ENCODE measurements at regions not wholly inside any gene's neighbourhood (a gene's known extent, or its start where the extent isn't known, plus 50 kb on each side); places are given as distances from the start of the nearest gene placed in this dataset.

DNA sequence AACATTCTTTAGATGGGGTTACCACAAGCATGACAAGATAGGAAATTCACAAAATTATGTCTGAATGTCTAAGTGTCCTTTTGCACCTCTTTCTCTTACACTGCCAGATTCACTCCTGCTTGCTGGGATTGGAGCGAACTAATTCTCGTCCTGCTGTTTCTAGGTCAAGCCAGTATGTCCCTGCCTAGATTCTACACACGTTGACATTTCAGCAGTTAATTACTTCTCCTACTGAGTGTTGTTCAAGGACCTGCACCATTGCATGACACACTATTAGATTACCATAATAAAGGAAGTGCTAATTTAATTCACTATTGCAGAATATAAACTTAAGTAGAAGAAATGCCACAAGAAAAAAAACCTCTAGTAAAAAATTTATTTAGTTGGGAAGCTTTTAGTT is 1911.7 kb downstream of the PCDH7 start:
- H3K27me3 ChIP-seq, result no peaks in the 10 kb centered on the region
- intact Hi-C loops (cut with DNase I; ENCODE audit: low total_unique reads), result no loop called here
- H3K9me3 ChIP-seq, result no peaks in the 10 kb centered on the region
- H3K27ac ChIP-seq, result no peak overlapping the region
- no peak for DNase-seq (ENCODE audit: low spot score in 2 of 2)
- no peaks in the 10 kb centered on the region for H3K4me1 ChIP-seq
- no peaks in the 10 kb centered on the region for H3K36me3 ChIP-seq
- TF ChIP-seq POLR2A (IDR thresholded peaks at IDR 0.05) (no peak), POLR2AphosphoS5 (IDR thresholded peaks at IDR 0.05) (no peak)
- TF ChIP-seq, protein P1, sequence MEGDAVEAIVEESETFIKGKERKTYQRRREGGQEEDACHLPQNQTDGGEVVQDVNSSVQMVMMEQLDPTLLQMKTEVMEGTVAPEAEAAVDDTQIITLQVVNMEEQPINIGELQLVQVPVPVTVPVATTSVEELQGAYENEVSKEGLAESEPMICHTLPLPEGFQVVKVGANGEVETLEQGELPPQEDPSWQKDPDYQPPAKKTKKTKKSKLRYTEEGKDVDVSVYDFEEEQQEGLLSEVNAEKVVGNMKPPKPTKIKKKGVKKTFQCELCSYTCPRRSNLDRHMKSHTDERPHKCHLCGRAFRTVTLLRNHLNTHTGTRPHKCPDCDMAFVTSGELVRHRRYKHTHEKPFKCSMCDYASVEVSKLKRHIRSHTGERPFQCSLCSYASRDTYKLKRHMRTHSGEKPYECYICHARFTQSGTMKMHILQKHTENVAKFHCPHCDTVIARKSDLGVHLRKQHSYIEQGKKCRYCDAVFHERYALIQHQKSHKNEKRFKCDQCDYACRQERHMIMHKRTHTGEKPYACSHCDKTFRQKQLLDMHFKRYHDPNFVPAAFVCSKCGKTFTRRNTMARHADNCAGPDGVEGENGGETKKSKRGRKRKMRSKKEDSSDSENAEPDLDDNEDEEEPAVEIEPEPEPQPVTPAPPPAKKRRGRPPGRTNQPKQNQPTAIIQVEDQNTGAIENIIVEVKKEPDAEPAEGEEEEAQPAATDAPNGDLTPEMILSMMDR (IDR thresholded peaks at IDR 0.05), result no peak
- H3K4me3 ChIP-seq, result no peak overlapping the region

DNA sequence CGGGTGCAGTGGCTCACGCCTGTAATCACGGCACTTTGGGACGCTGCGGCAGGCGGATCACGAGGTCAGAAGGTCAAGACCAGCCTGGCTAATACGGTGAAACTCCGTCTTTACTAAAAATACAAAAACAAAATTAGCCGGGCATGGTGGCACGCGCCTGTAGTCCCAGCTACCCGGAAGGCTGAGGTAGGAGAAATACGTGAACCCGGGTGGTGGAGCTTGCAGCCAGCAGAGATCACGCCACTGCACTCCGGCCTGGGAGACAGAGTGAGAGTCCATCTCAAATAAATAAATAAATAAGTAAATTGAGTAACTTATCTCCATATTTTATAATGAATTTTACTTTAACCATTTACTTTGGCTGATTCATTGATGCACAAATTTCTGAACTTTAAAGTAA is 1913.3 kb downstream of the PCDH7 start:
- H3K4me3 ChIP-seq, result no peak overlapping the region
- intact Hi-C loops (cut with DNase I; ENCODE audit: low total_unique reads), result no loop called here
- TF ChIP-seq POLR2AphosphoS5 (IDR thresholded peaks at IDR 0.05) (no peak), POLR2A (IDR thresholded peaks at IDR 0.05) (no peak)
- TF ChIP-seq, protein P1 (IDR thresholded peaks at IDR 0.05), result no peak
- no peaks in the 10 kb centered on the region for H3K9me3 ChIP-seq
- no peak overlapping the region for H3K27ac ChIP-seq
- DNase-seq (ENCODE audit: low spot score in 2 of 2), result no peak
- H3K4me1 ChIP-seq, result no peaks in the 10 kb centered on the region
- no peaks in the 10 kb centered on the region for H3K36me3 ChIP-seq
- no peaks in the 10 kb centered on the region for H3K27me3 ChIP-seq

DNA sequence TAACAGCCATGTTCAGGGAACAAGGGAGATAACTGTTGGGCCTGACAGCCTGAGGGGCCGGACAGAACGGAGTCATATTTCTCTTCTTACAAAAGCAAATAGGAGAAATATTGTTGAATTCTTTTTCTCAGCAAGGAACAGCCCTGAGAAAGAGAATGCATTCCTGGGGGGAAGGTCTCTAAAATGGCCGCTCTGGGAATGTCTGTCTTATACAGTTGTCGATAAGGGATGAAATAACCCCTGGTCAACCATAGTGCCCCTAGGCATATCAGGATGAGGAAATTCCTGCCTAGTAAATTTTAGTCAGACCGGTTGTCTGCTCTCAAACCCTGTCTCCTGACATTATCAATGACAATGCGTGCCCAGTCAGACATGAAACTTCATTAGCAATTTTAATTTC is 1925.5 kb downstream of the PCDH7 start:
- Histone ChIP-seq H3K4me3 (no peak overlapping the region), H3K4me1 (no peaks in the 10 kb centered on the region), H3K36me3 (no peaks in the 10 kb centered on the region), H3K27ac (no peak overlapping the region), H3K27me3 (no peaks in the 10 kb centered on the region), H3K9me3 (peaks cover 4 to 6% of the 10 kb centered on the region in 2 donors)
- TF ChIP-seq POLR2A (IDR thresholded peaks at IDR 0.05), result no peak
- TF ChIP-seq, protein P1 (IDR thresholded peaks at IDR 0.05), result no peak
- DNase-seq (ENCODE audit: low spot score in 2 of 2), result no peak
- intact Hi-C loops (cut with DNase I; ENCODE audit: low total_unique reads), result no loop called here

GRCh38 chr4:32658019-32658418 is 1937.8 kb downstream of the PCDH7 start:
- TF ChIP-seq, protein P1 (IDR thresholded peaks at IDR 0.05), result no peak
- TF ChIP-seq POLR2A (IDR thresholded peaks at IDR 0.05), result no peak
- TF ChIP-seq POLR2AphosphoS5 (IDR thresholded peaks at IDR 0.05), result no peak
- intact Hi-C loops (cut with DNase I; ENCODE audit: low total_unique reads), result no loop called here
- Histone ChIP-seq H3K27me3 (no peaks in the 10 kb centered on the region), H3K36me3 (no peaks in the 10 kb centered on the region), H3K27ac (no peak overlapping the region), H3K9me3 (no peaks in the 10 kb centered on the region), H3K4me1 (no peaks in the 10 kb centered on the region), H3K4me3 (no peak overlapping the region)
- no peak for DNase-seq (ENCODE audit: low spot score in 2 of 2)

GRCh38 chr4:32661229-32661628 is 1941.1 kb downstream of the PCDH7 start:
- H3K9me3 ChIP-seq, result no peaks in the 10 kb centered on the region
- no peaks in the 10 kb centered on the region for H3K27me3 ChIP-seq
- TF ChIP-seq POLR2AphosphoS5 (IDR thresholded peaks at IDR 0.05) (no peak), POLR2A (IDR thresholded peaks at IDR 0.05) (no peak)
- TF ChIP-seq, protein P1 (IDR thresholded peaks at IDR 0.05), result no peak
- no peaks in the 10 kb centered on the region for H3K4me1 ChIP-seq
- intact Hi-C loops (cut with DNase I; ENCODE audit: low total_unique reads), result no loop called here
- no peak overlapping the region for H3K27ac ChIP-seq
- no peaks in the 10 kb centered on the region for H3K36me3 ChIP-seq
- H3K4me3 ChIP-seq, result no peak overlapping the region
- no peak for DNase-seq (ENCODE audit: low spot score in 2 of 2)
